ENCODE measurements at regions not wholly inside any gene's neighbourhood (a gene's known extent, or its start where the extent isn't known, plus 50 kb on each side); places are given as distances from the start of the nearest gene placed in this dataset.

- peaks cover 41% of the 10 kb centered on the region for H3K27me3 Mint-ChIP-seq (ENCODE audit: unreplicated experiment)
- no peak for TF ChIP-seq CTCF (IDR thresholded peaks at IDR 0.05)
- H3K9me3 Mint-ChIP-seq (ENCODE audit: unreplicated experiment) = peaks cover 4% of the 10 kb centered on the region
- no peak for DNase-seq (ENCODE audit: extremely low spot score, unreplicated experiment)
- H3K4me1 Mint-ChIP-seq (ENCODE audit: unreplicated experiment) = peaks cover 8% of the 10 kb centered on the region
- H3K27ac Mint-ChIP-seq (ENCODE audit: unreplicated experiment) = peak overlapping the region; percentile 58
- no peak overlapping the region for H3K4me3 Mint-ChIP-seq (ENCODE audit: unreplicated experiment)
- H3K36me3 Mint-ChIP-seq (ENCODE audit: unreplicated experiment) = peaks cover 2% of the 10 kb centered on the region
Observed at GRCh38 chr9:26369093-26369492, 523.5 kb downstream of the CAAP1 start.

DNA sequence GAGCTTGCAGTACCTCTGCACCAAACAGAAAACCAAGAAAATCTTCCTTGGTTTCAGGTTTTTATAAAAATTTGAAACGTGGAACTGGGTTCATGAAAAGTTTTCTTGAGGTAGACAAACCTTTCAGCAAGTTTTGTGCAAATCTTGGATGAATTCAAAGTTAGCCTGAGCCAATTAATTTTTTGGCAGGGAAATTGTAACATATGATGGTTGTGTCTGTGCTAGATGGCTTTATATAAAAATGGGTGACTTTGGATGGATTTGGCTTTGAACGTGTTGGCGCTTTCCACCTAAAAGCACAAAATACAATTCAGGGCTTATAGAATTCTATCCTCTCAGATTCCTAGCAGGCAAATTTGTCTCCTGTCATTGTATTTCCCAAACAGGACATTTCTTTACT is 524.4 kb downstream of the CAAP1 start:
- no peak for TF ChIP-seq CTCF (IDR thresholded peaks at IDR 0.05)
- peaks cover 9% of the 10 kb centered on the region for H3K4me1 Mint-ChIP-seq (ENCODE audit: unreplicated experiment)
- no peak for DNase-seq (ENCODE audit: extremely low spot score, unreplicated experiment)
- peaks cover 4% of the 10 kb centered on the region for H3K9me3 Mint-ChIP-seq (ENCODE audit: unreplicated experiment)
- H3K4me3 Mint-ChIP-seq (ENCODE audit: unreplicated experiment) = no peak overlapping the region
- no peak overlapping the region for H3K27ac Mint-ChIP-seq (ENCODE audit: unreplicated experiment)
- peaks cover 2% of the 10 kb centered on the region for H3K36me3 Mint-ChIP-seq (ENCODE audit: unreplicated experiment)
- peaks cover 36% of the 10 kb centered on the region for H3K27me3 Mint-ChIP-seq (ENCODE audit: unreplicated experiment)

DNA sequence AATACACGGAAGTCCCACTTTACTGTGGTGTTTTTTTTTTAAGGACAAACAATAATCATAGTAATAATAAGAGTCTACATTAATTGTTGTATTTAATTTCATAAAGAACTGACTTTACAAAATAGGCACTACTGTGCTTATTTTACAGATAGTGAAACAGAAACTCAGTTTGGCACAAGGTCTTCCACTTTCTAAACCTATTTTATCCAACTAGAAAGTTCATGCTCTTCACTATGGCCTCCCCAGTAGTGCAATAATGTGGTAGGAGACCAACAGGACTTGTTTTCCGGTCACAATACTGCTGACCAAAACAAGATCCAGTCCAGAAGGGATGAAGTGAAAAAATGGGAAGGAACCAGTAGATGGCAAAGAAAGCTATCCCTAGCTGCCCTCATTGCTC is 531.6 kb downstream of the CAAP1 start:
- TF ChIP-seq CTCF (IDR thresholded peaks at IDR 0.05) = no peak
- DNase-seq (ENCODE audit: extremely low spot score, unreplicated experiment) = no peak
- Mint-ChIP-seq H3K4me1 (ENCODE audit: unreplicated experiment) (peaks cover 2% of the 10 kb centered on the region), H3K9me3 (ENCODE audit: unreplicated experiment) (no peaks in the 10 kb centered on the region), H3K36me3 (ENCODE audit: unreplicated experiment) (no peaks in the 10 kb centered on the region), H3K4me3 (ENCODE audit: unreplicated experiment) (no peak overlapping the region), H3K27ac (ENCODE audit: unreplicated experiment) (no peak overlapping the region), H3K27me3 (ENCODE audit: unreplicated experiment) (peaks cover 37% of the 10 kb centered on the region)

DNA sequence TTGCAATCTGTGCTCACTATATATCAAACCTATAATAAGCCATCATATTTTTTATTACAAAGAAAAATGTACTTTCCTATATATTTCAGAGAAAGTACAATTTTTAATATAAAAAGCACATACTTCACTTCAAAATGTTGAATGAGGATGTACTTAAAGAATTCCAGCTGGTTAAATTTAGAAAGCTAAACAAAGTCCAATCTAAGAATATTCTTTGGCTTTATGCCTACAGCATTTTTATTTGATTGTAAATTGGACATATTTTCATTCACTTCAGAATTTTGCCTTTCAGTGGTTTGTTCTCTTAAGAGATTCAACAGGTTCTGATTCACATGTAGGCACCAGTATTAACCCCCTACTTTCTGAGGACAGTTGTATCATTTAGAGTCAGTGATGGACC is 533.8 kb downstream of the CAAP1 start:
- no peak for TF ChIP-seq CTCF (IDR thresholded peaks at IDR 0.05)
- H3K27ac Mint-ChIP-seq (ENCODE audit: unreplicated experiment) = no peak overlapping the region
- peaks cover 44% of the 10 kb centered on the region for H3K27me3 Mint-ChIP-seq (ENCODE audit: unreplicated experiment)
- H3K9me3 Mint-ChIP-seq (ENCODE audit: unreplicated experiment) = no peaks in the 10 kb centered on the region
- H3K36me3 Mint-ChIP-seq (ENCODE audit: unreplicated experiment) = no peaks in the 10 kb centered on the region
- no peak overlapping the region for H3K4me3 Mint-ChIP-seq (ENCODE audit: unreplicated experiment)
- H3K4me1 Mint-ChIP-seq (ENCODE audit: unreplicated experiment) = peaks cover 2% of the 10 kb centered on the region
- no peak for DNase-seq (ENCODE audit: extremely low spot score, unreplicated experiment)

DNA sequence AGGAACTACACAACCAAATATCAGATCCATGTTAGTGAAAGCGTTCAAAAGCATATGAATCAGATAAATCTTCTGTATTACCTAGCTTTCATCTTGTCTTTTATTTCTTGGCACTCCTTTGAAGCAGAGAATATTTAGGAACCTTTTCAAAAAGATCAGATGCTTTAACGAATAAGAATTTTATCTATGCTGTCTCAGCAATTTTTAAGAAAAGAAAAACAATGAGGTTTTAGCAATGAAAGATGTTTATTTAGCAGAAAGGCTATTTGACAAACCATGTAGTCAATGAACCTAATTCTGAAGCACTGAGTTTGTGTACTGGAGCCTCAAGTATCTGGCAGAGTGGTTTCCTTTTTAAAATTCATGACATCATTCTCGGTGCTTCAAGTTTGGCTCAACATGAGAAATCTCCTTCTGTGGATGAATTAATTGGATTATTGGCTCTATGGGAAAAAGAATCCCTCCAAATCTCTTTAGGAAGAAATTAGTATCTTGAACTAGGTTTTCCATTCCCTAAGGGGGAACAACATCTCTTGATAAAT is 534.7 kb downstream of the CAAP1 start:
- Mint-ChIP-seq H3K4me1 (ENCODE audit: unreplicated experiment) (no peaks in the 10 kb centered on the region), H3K36me3 (ENCODE audit: unreplicated experiment) (no peaks in the 10 kb centered on the region), H3K4me3 (ENCODE audit: unreplicated experiment) (no peak overlapping the region), H3K27ac (ENCODE audit: unreplicated experiment) (no peak overlapping the region), H3K9me3 (ENCODE audit: unreplicated experiment) (no peaks in the 10 kb centered on the region), H3K27me3 (ENCODE audit: unreplicated experiment) (peaks cover 49% of the 10 kb centered on the region)
- DNase-seq (ENCODE audit: extremely low spot score, unreplicated experiment) = no peak
- no peak for TF ChIP-seq CTCF (IDR thresholded peaks at IDR 0.05)

Measured in osteocyte (in vitro differentiated cells).